K562 (cell line): ENCODE measurements at regions not wholly inside any gene's neighbourhood (a gene's known extent, or its start where the extent isn't known, plus 50 kb on each side); places are given as distances from the start of the nearest gene placed in this dataset.

Source experiments
- ATAC-seq: fragments of 200-7000 bp; cut with Tn5 transposase; 3 replicates; pipeline ENCODE4 v1.9.1; 2020; ENCODE audit warnings: moderate library complexity
- BruUV-seq: library from RNA; stranded (reverse); fragments of 400-500 nt; replicated peaks from 2 replicates; lab custom pipeline; 2021; lab: Mats Ljungman, UMichigan
- CTCF ChIA-PET: fragments of 300-600 bp; formaldehyde crosslinking; extraction: SDS; loops from one replicate; lab custom pipeline; 2021; ENCODE audit warnings: low intra/inter-chr PET ratio; lab: Yijun Ruan, JAX
- POLR2A ChIA-PET: fragments of 300-600, 350-650 bp; sonication (Branson Sonifier 250); formaldehyde crosslinking; extraction: SDS; loops from one replicate; lab custom pipeline; 2021; ENCODE audit warnings: antibody characterized with exemption, inconsistent platforms; lab: Yijun Ruan, JAX
- DNase-seq, 4 experiments: peaks; one replicate each; pipeline versions ENCODE4 v3.0.0 to v3.0.0-alpha.2; 2011 to 2018; ENCODE audit warnings: low spot score in 3 of 4, mixed read lengths in 3 of 4; ENCODE audit errors: extremely low read depth in 1 of 4
- FAIRE-seq: peaks from 2 replicates; lab custom pipeline; 2011; peaks lifted over from hg19 to GRCh38; lab: Jason Lieb, UNC
- H2AFZ ChIP-seq: 2 replicates; pipeline ENCODE4 v1.6.0; 2011; ENCODE audit warnings: low read depth, low read length, control low read depth, inconsistent platforms
- H3K27ac ChIP-seq: fragments of 200-600 bp; 3 replicates; pipeline ENCODE4 v1.8.0; 2011; ENCODE audit warnings: low read depth, mild to moderate bottlenecking, control low read depth, inconsistent platforms, low read length, moderate library complexity, mixed read lengths; ENCODE audit errors: extremely low read depth
- H3K27me3 ChIP-seq, 2 experiments: fragments of 300-600 bp in 1 of 2; 2 replicates in 1 of 2; 3 replicates in 1 of 2; pipeline versions ENCODE4 v1.6.0 to v1.8.0; 2011; ENCODE audit warnings: inconsistent platforms in 2 of 2, low read length in 2 of 2, mild to moderate bottlenecking in 1 of 2, mixed read lengths in 1 of 2, moderate library complexity in 1 of 2; ENCODE audit not compliant: control insufficient read depth in 2 of 2, insufficient read depth in 2 of 2
- H3K36me3 ChIP-seq: fragments of 300-600 bp; 3 replicates; pipeline ENCODE4 v1.8.0; 2011; ENCODE audit warnings: mild to moderate bottlenecking, low read length, inconsistent platforms; ENCODE audit not compliant: control insufficient read depth, insufficient read depth
- H3K4me1 ChIP-seq, 2 experiments: fragments of 200-600 bp in 1 of 2; replicated peaks in 1 of 2; 2 replicates in 1 of 2; 3 replicates in 1 of 2; pipeline versions ENCODE4 v1.5.1 to v1.8.0; 2011; ENCODE audit warnings: inconsistent platforms in 2 of 2, low read length in 2 of 2, mild to moderate bottlenecking in 1 of 2, mixed read lengths in 1 of 2, moderate library complexity in 1 of 2; ENCODE audit not compliant: control insufficient read depth in 2 of 2, insufficient read depth in 2 of 2
- H3K4me2 ChIP-seq: 2 replicates; pipeline ENCODE4 v1.6.1; 2011; ENCODE audit warnings: low read length, control low read depth, inconsistent platforms, mixed read lengths; ENCODE audit not compliant: insufficient read depth
- H3K4me3 ChIP-seq: fragments of 200-600 bp; sonication (generic), shearing (Covaris generic); 2 replicates; pipeline ENCODE4 v1.5.1; 2016; ENCODE audit warnings: control low read depth, inconsistent platforms
- H3K79me2 ChIP-seq: fragments of 200-600 bp; 3 replicates; pipeline ENCODE4 v1.8.0; 2011; ENCODE audit warnings: low read length, inconsistent platforms; ENCODE audit not compliant: control insufficient read depth, insufficient read depth
- H3K9ac ChIP-seq, 2 experiments: 2 replicates each; pipeline versions ENCODE4 v1.6.0 to v1.6.1; 2011; ENCODE audit warnings: low read depth in 2 of 2, low read length in 2 of 2, control low read depth in 1 of 2, inconsistent platforms in 1 of 2, mild to moderate bottlenecking in 1 of 2, mixed read lengths in 1 of 2; ENCODE audit not compliant: insufficient read depth in 1 of 2
- H3K9me1 ChIP-seq: one replicate; pipeline ENCODE4 v1.6.0; 2011; ENCODE audit warnings: inconsistent platforms, mild to moderate bottlenecking, low read length, moderate library complexity; ENCODE audit not compliant: control insufficient read depth, insufficient read depth
- H3K9me3 ChIP-seq: replicated peaks from 2 replicates; pipeline ENCODE4 v1.5.1; 2011; ENCODE audit warnings: low read depth, low read length, inconsistent platforms; ENCODE audit not compliant: control insufficient read depth, insufficient read depth
- H4K20me1 ChIP-seq: replicated peaks from 2 replicates; pipeline ENCODE4 v1.6.1; 2011; ENCODE audit warnings: low read length, inconsistent platforms, mixed read lengths; ENCODE audit not compliant: control insufficient read depth, insufficient read depth
- MCM2 ChIP-seq: fragments of 450-650 bp; IDR thresholded peaks from 2 replicates; pipeline ENCODE4 v1.6.1; 2017; ENCODE audit warnings: low read depth, mild to moderate bottlenecking
- PRPF4 ChIP-seq: fragments of 200-400 bp; formaldehyde crosslinking; IDR thresholded peaks from one replicate; pipeline ENCODE4 v1.6.1; 2017; ENCODE audit warnings: low read length, low read depth, mild to moderate bottlenecking; ENCODE audit not compliant: insufficient read depth, poor library complexity, severe bottlenecking
- RBM25 ChIP-seq: fragments of 200-400 bp; formaldehyde crosslinking; IDR thresholded peaks from 2 replicates; pipeline ENCODE4 v1.6.1; 2018; ENCODE audit warnings: low read length, low read depth, moderate library complexity; ENCODE audit not compliant: severe bottlenecking
- WGBS: fragments of 100-300 bp; shearing (Covaris generic); methylation state at CpG from one replicate; pipeline ENCODE4 v1.1.6; 2016; ENCODE audit warnings: low coverage, mixed read lengths; ENCODE audit not compliant: insufficient coverage; ENCODE audit errors: missing lambda C conversion rate; 5-methylcytosine and 5-hydroxymethylcytosine counted together
- in situ Hi-C: fragments of 300-500 bp; cut with MboI; formaldehyde crosslinking; loops from 4 replicates; pipeline ENCODE4 v1.15.0; 2018; ENCODE audit warnings: inconsistent platforms, mixed read lengths
- intact Hi-C: fragments of 100-400 bp; cut with micrococcal nuclease; formaldehyde crosslinking; loops from 2 replicates; pipeline ENCODE4 v1.14.2; 2022
- TF ChIP-seq, protein P1 (sequence below): fragments of 150-350 bp; IDR thresholded peaks from 2 replicates; pipeline ENCODE4 v1.6.1; 2014; ENCODE audit warnings: low read depth, mild to moderate bottlenecking, low read length, borderline replicate concordance

DNA sequence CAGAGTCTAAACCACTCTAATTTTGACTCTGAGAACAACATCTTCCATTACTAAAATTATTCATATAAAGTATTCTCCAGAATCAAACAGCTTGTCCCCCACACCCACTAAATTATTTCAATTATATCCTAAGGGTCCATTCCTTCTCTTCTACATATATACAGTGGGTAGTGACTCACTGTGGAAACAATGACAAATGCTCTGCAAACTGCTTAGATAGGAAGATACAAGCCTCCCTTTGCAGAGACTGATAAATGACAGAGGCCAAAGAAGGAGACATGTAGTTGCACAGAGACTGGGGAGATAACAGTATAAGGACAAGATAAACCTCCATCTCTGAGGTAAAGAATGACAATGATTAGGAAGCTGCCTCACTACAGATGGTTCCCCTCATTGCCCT is 1087.4 kb downstream of the AGBL1 start (continued):
- TF ChIP-seq, protein P1, sequence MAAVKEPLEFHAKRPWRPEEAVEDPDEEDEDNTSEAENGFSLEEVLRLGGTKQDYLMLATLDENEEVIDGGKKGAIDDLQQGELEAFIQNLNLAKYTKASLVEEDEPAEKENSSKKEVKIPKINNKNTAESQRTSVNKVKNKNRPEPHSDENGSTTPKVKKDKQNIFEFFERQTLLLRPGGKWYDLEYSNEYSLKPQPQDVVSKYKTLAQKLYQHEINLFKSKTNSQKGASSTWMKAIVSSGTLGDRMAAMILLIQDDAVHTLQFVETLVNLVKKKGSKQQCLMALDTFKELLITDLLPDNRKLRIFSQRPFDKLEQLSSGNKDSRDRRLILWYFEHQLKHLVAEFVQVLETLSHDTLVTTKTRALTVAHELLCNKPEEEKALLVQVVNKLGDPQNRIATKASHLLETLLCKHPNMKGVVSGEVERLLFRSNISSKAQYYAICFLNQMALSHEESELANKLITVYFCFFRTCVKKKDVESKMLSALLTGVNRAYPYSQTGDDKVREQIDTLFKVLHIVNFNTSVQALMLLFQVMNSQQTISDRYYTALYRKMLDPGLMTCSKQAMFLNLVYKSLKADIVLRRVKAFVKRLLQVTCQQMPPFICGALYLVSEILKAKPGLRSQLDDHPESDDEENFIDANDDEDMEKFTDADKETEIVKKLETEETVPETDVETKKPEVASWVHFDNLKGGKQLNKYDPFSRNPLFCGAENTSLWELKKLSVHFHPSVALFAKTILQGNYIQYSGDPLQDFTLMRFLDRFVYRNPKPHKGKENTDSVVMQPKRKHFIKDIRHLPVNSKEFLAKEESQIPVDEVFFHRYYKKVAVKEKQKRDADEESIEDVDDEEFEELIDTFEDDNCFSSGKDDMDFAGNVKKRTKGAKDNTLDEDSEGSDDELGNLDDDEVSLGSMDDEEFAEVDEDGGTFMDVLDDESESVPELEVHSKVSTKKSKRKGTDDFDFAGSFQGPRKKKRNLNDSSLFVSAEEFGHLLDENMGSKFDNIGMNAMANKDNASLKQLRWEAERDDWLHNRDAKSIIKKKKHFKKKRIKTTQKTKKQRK: no peak
- TF ChIP-seq RBM25: no peak

DNA sequence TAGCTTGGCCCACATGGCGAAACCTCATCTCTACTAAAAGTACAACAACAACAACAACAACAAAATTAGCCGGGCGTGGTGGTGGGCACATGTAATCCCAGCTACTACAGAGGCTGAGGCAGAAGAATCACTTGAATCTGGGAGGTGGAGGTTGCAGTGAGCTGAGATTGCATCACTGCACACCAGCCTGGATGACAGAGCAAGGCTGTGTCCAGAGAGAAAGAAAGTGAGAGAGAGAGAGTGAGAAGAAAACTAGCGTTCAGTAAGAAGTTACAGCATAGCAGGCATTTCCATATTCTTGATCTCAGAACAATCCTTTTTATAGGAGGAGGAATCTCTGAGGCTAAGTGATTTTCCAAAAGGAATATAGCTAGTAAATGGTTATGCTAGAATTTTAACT is 1076.1 kb downstream of the AGBL1 start:
- no peak overlapping the region for H3K27ac ChIP-seq
- FAIRE-seq: no peak
- no peaks in the 10 kb centered on the region for H3K79me2 ChIP-seq
- ChIA-PET POLR2A (no interaction called here), CTCF (no interaction called here)
- in situ Hi-C loops (no loop called here), intact Hi-C loops (no loop called here)
- H2AFZ ChIP-seq: no peak overlapping the region
- no peak overlapping the region for H3K4me2 ChIP-seq
- no peak for DNase-seq
- no peaks in the 10 kb centered on the region for H3K4me1 ChIP-seq
- no peak overlapping the region for H3K9ac ChIP-seq
- 0% methylated on average over 4 of the region's 4 CpGs for WGBS
- no peaks in the 10 kb centered on the region for H3K9me3 ChIP-seq
- H4K20me1 ChIP-seq: no peaks in the 10 kb centered on the region
- H3K27me3 ChIP-seq: no peaks in the 10 kb centered on the region
- no peak for TF ChIP-seq MCM2
- TF ChIP-seq PRPF4: no peak
- no peaks in the 10 kb centered on the region for H3K36me3 ChIP-seq
- no peak for ATAC-seq
- H3K9me1 ChIP-seq: no peaks in the 10 kb centered on the region
- no peak overlapping the region for H3K4me3 ChIP-seq
- BruUV-seq: no TSS peak
